ENCODE measurements at regions not wholly inside any gene's neighbourhood (a gene's known extent, or its start where the extent isn't known, plus 50 kb on each side); places are given as distances from the start of the nearest gene placed in this dataset.
"Not testable (repeated sequence)": the region's sequence is repeated elsewhere in the genome, so short reads cannot be mapped to it uniquely, and the experiment has no call there.

DNA sequence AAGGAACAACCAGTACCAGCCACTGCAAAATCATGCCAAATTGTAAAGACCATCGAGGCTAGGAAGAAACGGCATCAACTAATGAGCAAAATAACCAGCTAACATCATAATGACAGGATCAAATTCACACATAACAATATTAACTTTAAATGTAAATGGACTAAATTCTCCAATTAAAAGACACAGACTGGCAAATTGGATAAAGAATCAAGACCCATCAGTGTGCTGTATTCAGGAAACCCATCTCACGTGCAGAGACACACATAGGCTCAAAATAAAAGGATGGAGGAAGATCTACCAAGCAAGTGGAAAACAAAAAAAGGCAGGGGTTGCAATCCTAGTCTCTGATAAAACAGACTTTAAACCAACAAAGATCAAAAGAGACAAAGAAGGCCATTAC, 97.6 kb downstream of the GPX5 start:
- not testable (repeated sequence) for DNase-seq (ENCODE audit: low read depth)

- DNase-seq (ENCODE audit: low read depth): not testable (repeated sequence)
These were observed 100.7 kb downstream of the GPX5 start for GRCh38 chr6:28626386-28626785.

DNA sequence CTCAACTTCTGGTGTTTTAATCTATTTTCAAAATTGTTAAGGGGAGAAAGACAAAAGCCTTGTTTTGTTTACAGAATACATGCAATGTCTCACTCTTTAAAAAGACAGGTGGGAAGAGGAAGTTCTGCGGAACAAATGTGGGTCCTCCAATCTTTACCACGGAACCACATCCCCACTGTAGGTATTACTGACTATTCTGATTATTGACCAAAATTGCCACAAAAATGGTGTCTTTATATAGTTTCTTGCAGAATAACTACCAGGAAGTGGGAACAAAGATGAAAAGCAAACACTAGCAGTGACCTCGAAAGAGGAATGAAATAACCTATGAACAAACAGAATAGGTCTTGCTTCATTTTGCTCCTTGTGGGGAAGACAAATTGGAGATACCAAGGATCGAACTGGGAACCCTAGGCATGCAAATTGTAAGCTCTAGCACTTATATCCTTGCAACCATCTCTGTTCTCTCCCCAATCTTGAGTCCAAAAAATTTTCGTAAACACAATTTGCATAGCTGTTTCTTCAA, 106.7 kb downstream of the GPX5 start:
- no peak for DNase-seq (ENCODE audit: low read depth)

DNA sequence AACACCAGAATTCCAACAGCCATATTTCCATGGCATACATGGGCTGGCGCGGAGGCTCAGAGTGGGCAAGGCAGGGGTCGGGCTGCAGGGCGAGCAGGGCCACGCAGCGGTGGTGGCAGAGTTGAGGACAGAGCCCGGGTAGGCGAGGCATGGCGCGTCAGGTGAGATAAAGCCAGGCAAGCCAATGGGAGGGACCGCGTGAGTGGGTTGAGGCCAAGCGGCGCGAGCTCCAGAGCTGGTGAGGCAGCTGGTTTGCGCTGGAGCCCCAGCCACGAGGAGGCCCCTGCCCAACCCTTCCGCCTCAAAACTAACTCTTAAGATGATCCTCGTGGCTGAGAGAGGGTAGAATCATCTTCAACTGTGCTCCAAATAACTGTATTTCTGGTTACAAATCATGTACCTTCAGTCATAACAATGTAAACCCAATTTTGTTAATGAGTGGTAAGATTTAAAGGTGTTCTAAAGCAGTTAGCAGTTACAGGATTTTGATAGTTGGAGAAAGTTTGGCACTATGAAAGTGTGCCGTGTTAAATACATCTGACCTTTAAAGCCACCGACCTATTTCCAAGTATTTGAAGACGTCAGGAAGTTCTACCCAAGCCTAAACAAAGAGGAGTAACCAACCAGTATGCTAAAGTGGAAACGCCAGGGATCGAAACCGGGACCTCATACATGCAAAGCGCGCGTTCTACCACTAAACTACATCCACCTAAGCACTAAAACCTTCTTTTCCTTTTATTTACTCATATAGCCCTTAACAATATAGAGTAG, 107.9 kb downstream of the GPX5 start:
- no peak for DNase-seq (ENCODE audit: low read depth)

- no peak for DNase-seq (ENCODE audit: low read depth)
These were observed 108.7 kb downstream of the GPX5 start for GRCh38 chr6:28634411-28634760.

DNA sequence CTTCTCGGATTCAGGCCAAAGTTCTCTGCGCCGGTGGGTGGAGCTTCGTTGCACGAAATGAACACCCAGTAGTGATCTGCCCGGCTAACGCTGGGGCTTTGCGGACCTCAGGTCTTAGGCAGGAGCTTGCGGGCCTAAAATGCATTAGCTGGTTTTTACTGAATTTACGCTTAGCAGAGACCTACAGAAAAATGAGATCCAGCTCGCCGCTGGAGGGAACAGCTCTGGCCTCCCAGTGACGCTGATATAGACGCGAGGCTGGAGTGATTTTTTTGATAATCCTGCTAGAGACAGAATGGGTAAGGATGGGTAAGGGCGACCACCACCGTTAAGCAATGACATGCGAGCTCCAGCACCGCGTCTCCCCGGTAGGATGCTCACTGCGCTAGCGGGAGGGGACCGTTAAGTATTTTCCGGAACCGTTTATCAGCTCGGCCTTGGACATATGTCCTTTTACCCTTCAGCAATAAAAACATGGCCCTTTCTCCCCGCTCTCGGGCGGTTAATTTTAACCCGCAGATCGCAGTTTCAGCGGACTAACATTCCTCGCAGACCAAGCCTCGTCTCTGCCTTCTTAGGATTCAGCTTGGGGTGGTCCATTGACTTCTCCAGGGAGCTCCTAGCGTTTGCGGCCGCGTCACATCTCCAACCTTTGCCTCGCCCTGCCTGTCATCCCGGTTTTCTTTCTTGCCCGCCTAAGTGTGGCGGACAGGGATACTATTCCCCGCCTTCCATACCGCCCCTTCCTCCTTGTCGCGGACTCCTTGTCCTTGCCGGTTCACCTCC, 109.3 kb downstream of the GPX5 start:
- no peak for DNase-seq (ENCODE audit: low read depth)

- DNase-seq (ENCODE audit: low read depth): no peak
These were observed 110.0 kb downstream of the GPX5 start for GRCh38 chr6:28635547-28636158.

GRCh38 chr6:28638787-28639430, 113.2 kb downstream of the GPX5 start:
- no peak for DNase-seq (ENCODE audit: low read depth)

DNA sequence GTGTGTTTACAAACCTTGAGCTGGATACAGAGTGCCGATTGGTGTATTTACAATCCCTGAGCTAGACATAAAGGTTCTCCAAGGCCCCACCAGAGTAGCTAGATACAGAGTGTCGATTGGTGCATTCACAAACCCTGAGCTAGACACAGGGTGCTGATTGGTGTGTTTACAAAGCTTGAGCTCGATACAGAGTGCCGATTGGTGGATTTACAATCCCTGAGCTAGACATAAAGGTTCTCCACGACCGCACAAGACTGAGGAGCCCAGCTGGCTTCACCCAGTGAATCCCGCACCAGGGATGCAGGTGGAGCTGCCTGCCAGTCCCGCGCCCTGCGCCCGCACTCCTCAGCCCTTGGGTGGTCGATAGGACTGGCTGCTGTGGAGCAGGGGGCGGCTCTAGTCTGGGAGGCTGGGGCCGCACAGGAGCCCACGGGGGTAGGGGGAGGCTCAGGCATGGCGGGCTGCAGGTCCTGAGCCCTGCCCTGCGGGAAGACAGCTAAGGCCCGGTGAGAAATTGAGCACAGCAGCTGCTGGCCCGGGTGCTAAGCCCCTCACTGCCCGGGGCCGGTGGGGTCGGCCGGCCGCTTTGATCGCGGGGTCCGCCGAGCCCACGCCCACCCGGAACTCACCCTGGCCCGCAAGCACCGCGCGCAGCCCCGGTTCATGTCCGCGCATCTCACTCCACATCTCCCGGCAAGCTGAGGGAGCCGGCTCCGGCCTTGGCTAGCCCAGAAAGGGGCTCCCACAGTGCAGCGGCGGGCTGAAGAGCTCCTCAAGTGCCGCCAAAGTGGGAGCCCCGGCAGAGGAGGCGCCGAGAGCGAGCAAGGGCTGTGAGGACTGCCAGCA, 114.0 kb downstream of the GPX5 start:
- not testable (repeated sequence) for DNase-seq (ENCODE audit: low read depth)

GRCh38 chr6:28643017-28643740, 117.5 kb downstream of the GPX5 start:
- no peak for DNase-seq (ENCODE audit: low read depth)

GRCh38 chr6:28646650-28647049, 121.0 kb downstream of the GPX5 start:
- DNase-seq (ENCODE audit: low read depth): no peak

DNA sequence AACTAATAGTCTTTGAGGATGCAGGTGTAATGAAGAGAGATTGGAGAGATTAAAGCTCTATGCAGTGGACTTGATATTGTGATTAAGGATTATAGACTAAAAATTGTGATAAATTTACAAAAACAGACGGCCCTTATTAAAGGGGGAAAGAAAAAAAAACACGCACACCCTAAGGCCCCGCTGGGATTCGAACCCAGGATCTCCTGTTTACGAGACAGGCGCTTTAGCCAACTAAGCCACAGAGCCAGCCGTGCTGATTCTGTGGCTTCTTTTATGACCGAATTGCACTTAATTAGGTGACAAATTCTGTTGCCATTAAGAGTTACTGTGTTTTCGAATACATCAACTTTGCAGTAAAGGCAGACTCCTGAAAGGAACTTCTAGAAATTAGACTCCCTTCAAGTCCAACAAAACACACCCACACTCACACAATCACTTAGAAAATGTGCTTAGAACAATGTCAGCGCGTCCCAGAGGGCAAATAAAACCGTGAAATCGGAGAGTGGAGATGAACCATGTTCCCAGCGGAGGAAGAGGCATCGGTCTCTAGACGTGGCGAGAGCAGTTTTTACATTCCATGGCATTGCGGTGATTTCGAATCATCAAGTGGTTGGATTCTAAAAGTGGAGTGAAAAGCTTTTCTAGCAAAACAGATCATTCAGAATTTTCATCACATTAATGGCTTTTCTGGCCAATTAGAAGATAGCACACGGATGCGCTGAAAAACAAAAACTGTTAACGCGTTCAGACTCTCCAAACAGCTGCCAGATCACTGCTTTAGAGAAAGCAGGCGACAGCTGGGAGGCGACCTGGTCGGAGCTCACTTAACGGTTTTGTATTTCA, 122.6 kb downstream of the GPX5 start:
- no peak for DNase-seq (ENCODE audit: low read depth)

- DNase-seq (ENCODE audit: low read depth): no peak
These were observed 123.2 kb downstream of the GPX5 start for GRCh38 chr6:28648878-28649375.

DNA sequence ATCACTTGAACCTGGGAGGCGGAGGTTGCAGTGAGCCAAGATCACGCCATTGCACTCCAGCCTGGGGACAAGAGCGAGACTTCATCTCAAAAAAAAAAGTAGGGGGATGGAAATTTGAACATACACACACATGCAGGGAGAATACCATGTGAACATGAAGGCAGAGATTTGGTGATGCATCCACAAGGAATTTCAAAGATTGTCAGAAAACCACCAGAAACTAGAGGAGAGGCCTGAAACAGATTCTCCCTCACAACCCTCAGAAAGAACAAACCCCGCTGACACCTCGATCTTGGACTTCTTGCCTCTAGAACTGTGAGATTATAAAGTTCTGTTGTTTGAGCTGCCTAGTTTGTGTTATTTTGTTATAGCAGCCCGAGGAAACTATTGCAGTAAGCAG, 125.5 kb downstream of the GPX5 start:
- DNase-seq (ENCODE audit: low read depth): no peak

- DNase-seq (ENCODE audit: low read depth): no peak
These were observed 128.2 kb downstream of the GPX5 start for GRCh38 chr6:28653876-28654275.

- DNase-seq (ENCODE audit: low read depth): no peak
These were observed 129.5 kb downstream of the GPX5 start for GRCh38 chr6:28655164-28655563.

- DNase-seq (ENCODE audit: low read depth): no peak
These were observed 131.0 kb downstream of the GPX5 start for GRCh38 chr6:28656715-28657114.

- no peak for DNase-seq (ENCODE audit: low read depth)
These were observed 131.7 kb downstream of the GPX5 start for GRCh38 chr6:28657381-28657768.

- no peak for DNase-seq (ENCODE audit: low read depth)
These were observed 132.2 kb downstream of the GPX5 start for GRCh38 chr6:28657769-28658465.

Measured in activated T-helper 1 cell treated with Interleukin-2 at 50 U/mL for 16 hours (primary cell).